Heart right ventricle (tissue), 16 donors: ENCODE measurements at regions not wholly inside any gene's neighbourhood (a gene's known extent, or its start where the extent isn't known, plus 50 kb on each side); places are given as distances from the start of the nearest gene placed in this dataset.

Source experiments
- ATAC-seq, 8 donors: fragments of 200-7000 bp; cut with Tn5 transposase; one replicate each; pipeline ENCODE4 v1.9.1; 2020; ENCODE audit warnings: mild to moderate bottlenecking in 8 of 8, moderate library complexity in 8 of 8, moderate number of reproducible peaks in 1 of 8
- DNase-seq, 2 donors: peaks; one replicate each; pipeline ENCODE4 v3.0.0-alpha.2; 2020
- H3K27ac ChIP-seq, 10 donors: fragments of 200-600 bp; sonication (generic) in 2 of 10; one replicate each; pipeline versions ENCODE4 v1.5.0 to v1.8.0; 2020 to 2022; ENCODE audit warnings: mild to moderate bottlenecking in 3 of 10
- H3K27me3 ChIP-seq, 7 donors: fragments of 200-600 bp; one replicate each; pipeline ENCODE4 v1.8.0; 2021 to 2022; ENCODE audit warnings: mild to moderate bottlenecking in 2 of 7
- H3K36me3 ChIP-seq, 9 donors: fragments of 200-600 bp; sonication (generic) in 1 of 9; one replicate each; pipeline versions ENCODE4 v1.5.0 to v1.8.0; 2020 to 2022; ENCODE audit warnings: mild to moderate bottlenecking in 2 of 9
- H3K4me1 ChIP-seq, 9 donors: fragments of 200-600 bp; sonication (generic) in 1 of 9; one replicate each; pipeline versions ENCODE4 v1.5.0 to v1.8.0; 2020 to 2022; ENCODE audit warnings: mild to moderate bottlenecking in 4 of 9
- H3K4me3 ChIP-seq, 10 donors: fragments of 200-600 bp; sonication (generic) in 2 of 10; one replicate each; pipeline versions ENCODE4 v1.5.0 to v1.8.0; 2020 to 2022; ENCODE audit warnings: mild to moderate bottlenecking in 7 of 10, moderate library complexity in 2 of 10
- H3K9me3 ChIP-seq, 11 donors: fragments of 200-600 bp in 10 of 11; sonication (generic) in 2 of 11; one replicate each; pipeline versions ENCODE4 v1.5.0 to v1.8.0; 2013 to 2022; ENCODE audit warnings: mild to moderate bottlenecking in 2 of 11, control low read depth in 1 of 11, moderate library complexity in 1 of 11
- WGBS, 2 donors: extraction: QIAGEN DNeasy Blood & Tissue Kit; methylation state at CpG; one replicate each; pipeline ENCODE4 v1.1.7; 2013; ENCODE audit warnings: inconsistent platforms in 1 of 2; 5-methylcytosine and 5-hydroxymethylcytosine counted together
- intact Hi-C, 10 donors: fragments of 100-400 bp; cut with DNase I; formaldehyde crosslinking; loops; one replicate each; pipeline versions ENCODE4 v1.11.1 to v1.14.2; 2022
- TF ChIP-seq, protein P1 (sequence below), 9 donors: fragments of 200-600 bp; sonication (generic) in 2 of 9; IDR thresholded peaks; one replicate each; pipeline versions ENCODE4 v1.5.0 to v1.8.0; 2021 to 2022; ENCODE audit warnings: antibody characterized with exemption in 9 of 9, mild to moderate bottlenecking in 5 of 9, moderate library complexity in 1 of 9
- donor health status: Arrhythmogenic right ventricular cardiomyopathy.
- donor health status: ischemic (EF 13 %, LVEDD 7.1; RV severe dilation, severe dysfunction).
- donor health status: healthy with polysubstance abuse.
- donor health status: DM: no; HTN: yes; CAD: no.
- donor health status: DM: no; HTN: no; CAD: no.
- donor health status: ischemic (EF 25% LVEDD 6.9; RV normal size, moderate dysfunction).
- donor health status: ischemic (EF 25% LVEDD 5.7; RV mildly dilated, moderate dysfunction).
- donor health status: healthy.
- donor health status: DM: yes; HTN: yes; CAD: no.
- donor health status: Ischemic cardiomyopathy.
- donor health status: ischemic (EF 35%, LVEDD 5.7; RV mildly dilated, moderate dysfunction).
- donor health status: nonischemic (EF 11% LVEDD 7.7; RV severe dilation, severe dysfunction).
- donor health status: DM: yes; HTN: yes; CAD: no.
- donor health status: PGD.
- donor health status: ischemic (EF 29% LVEDD 5.4; RV normal size, mild dysfunction).
- donor health status: nonischemic (EF 23%, LVEDD 6.1; RV moderate dilation, normal function).

DNA sequence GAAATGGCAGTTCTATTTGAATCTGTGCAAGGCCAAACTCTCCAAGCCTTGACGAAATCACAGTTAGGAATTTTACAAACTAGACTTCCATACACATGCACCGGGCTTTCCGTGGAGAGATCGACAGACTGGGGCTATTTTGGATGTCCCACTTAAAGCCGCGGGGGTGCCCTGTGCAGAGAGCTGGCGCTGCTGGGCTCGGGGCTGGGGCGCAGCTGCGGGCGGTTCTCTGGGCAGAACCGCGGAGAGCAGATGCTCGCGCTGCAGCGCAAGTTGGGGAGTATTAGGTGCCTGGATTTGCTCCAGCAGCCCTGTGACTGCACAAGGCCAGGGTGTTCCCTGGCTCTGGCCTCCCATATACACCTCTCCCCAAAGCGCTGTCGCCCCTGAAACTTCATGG is 67.2 kb downstream of the SPATA19 start:
- no peaks in the 10 kb centered on the region for H3K36me3 ChIP-seq
- DNase-seq (no peak), ATAC-seq (no peak)
- H3K4me3 ChIP-seq, result no peak overlapping the region
- peaks cover 0 to 23% (median 3%) of the 10 kb centered on the region in 11 donors for H3K9me3 ChIP-seq
- TF ChIP-seq, protein P1, sequence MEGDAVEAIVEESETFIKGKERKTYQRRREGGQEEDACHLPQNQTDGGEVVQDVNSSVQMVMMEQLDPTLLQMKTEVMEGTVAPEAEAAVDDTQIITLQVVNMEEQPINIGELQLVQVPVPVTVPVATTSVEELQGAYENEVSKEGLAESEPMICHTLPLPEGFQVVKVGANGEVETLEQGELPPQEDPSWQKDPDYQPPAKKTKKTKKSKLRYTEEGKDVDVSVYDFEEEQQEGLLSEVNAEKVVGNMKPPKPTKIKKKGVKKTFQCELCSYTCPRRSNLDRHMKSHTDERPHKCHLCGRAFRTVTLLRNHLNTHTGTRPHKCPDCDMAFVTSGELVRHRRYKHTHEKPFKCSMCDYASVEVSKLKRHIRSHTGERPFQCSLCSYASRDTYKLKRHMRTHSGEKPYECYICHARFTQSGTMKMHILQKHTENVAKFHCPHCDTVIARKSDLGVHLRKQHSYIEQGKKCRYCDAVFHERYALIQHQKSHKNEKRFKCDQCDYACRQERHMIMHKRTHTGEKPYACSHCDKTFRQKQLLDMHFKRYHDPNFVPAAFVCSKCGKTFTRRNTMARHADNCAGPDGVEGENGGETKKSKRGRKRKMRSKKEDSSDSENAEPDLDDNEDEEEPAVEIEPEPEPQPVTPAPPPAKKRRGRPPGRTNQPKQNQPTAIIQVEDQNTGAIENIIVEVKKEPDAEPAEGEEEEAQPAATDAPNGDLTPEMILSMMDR (IDR thresholded peaks at IDR 0.05), result no peak
- peaks cover 0 to 28% (median 5%) of the 10 kb centered on the region in 7 donors for H3K27me3 ChIP-seq
- intact Hi-C loops, result no loop called here
- no peak overlapping the region for H3K27ac ChIP-seq
- WGBS, 2 donors, result 38 to 50% methylated on average over 18 of the region's 18 CpGs
- no peaks in the 10 kb centered on the region for H3K4me1 ChIP-seq

- intact Hi-C loops, result no loop called here
- ATAC-seq (peak in 1 of 8 donors; percentile 37), DNase-seq (no peak)
- H3K4me1 ChIP-seq, result no peaks in the 10 kb centered on the region
- H3K27me3 ChIP-seq, result peaks cover 0 to 28% (median 4%) of the 10 kb centered on the region in 7 donors
- WGBS, 2 donors, result 78 to 80% methylated on average over 11 of the region's 11 CpGs
- peaks cover 0 to 23% (median 3%) of the 10 kb centered on the region in 11 donors for H3K9me3 ChIP-seq
- no peaks in the 10 kb centered on the region for H3K36me3 ChIP-seq
- no peak overlapping the region for H3K27ac ChIP-seq
- no peak overlapping the region for H3K4me3 ChIP-seq
- TF ChIP-seq, protein P1 (IDR thresholded peaks at IDR 0.05), result no peak
These were observed 68.5 kb downstream of the SPATA19 start for GRCh38 chr11:133776671-133777367.

DNA sequence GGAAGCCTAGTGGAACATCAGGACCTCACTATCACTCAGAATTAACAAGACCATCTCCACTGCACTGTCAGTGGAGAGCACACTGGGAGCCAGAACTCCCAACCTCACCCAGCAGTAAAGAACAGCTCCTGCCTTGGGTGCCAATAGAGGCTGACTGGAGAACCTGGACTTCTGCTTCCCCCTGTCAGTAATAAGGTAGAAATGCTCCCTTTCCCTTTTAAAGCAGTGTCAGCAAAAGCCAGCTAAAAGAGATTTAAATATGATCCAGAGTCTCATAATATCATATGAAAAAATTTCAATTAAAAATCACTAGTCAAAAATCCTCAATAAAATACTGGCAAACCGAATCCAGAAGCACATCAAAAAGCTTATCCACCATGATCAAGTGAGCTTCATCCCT is 82.8 kb downstream of the SPATA19 start:
- H3K4me1 ChIP-seq, result no peaks in the 10 kb centered on the region
- no peak for DNase-seq
- H3K36me3 ChIP-seq, result no peaks in the 10 kb centered on the region
- intact Hi-C loops, result no loop called here
- no peak overlapping the region for H3K4me3 ChIP-seq
- TF ChIP-seq, protein P1 (IDR thresholded peaks at IDR 0.05), result no peak
- no peaks in the 10 kb centered on the region for H3K27me3 ChIP-seq
- H3K9me3 ChIP-seq, result peaks cover 0 to 38% (median 12%) of the 10 kb centered on the region in 11 donors
- no peak overlapping the region for H3K27ac ChIP-seq
- 58 to 73% methylated on average over 1 of the region's 1 CpG for WGBS, 2 donors
- ATAC-seq, result no peak

DNA sequence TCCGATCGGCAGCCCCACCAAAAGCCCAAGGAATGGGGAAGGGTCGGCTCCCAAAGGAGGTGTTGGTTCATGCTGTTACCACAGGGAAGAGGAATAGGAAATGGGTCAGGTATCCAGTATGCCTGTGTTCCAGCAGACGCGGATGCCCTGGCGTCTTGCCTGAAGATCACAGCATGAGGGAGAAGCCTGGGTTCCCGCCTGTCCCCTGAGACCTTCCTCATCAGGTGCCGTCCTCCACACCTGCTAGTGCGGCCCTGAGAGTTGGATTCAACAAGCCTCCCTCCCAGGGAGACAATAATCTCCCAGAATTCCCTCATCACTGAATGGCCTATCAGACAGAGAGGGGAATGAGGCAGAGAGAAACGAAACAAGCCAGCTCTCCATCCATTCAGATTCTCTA is 92.2 kb downstream of the SPATA19 start:
- Histone ChIP-seq H3K27me3 (peaks cover 0 to 5% (median 0%) of the 10 kb centered on the region in 7 donors), H3K4me3 (no peak overlapping the region), H3K36me3 (no peaks in the 10 kb centered on the region), H3K9me3 (peaks cover 0 to 10% (median 4%) of the 10 kb centered on the region in 11 donors), H3K4me1 (no peaks in the 10 kb centered on the region), H3K27ac (no peak overlapping the region)
- TF ChIP-seq, protein P1 (IDR thresholded peaks at IDR 0.05), result no peak
- ATAC-seq (no peak), DNase-seq (no peak)
- 83 to 85% methylated on average over 10 of the region's 10 CpGs for WGBS, 2 donors
- intact Hi-C loops, result no loop called here
